Transverse colon (tissue), 4 donors: ENCODE measurements at regions not wholly inside any gene's neighbourhood (a gene's known extent, or its start where the extent isn't known, plus 50 kb on each side); places are given as distances from the start of the nearest gene placed in this dataset.
"Not testable (repeated sequence)": the region's sequence is repeated elsewhere in the genome, so short reads cannot be mapped to it uniquely, and the experiment has no call there.

Experiments used
- DNase-seq: peaks from one replicate; pipeline ENCODE4 v3.0.0-alpha.2; 2019
- H3K27ac ChIP-seq, 4 donors: fragments of 200-600 bp; sonication (generic); 2 replicates each; pipeline ENCODE4 v1.5.1; 2016 to 2018; ENCODE audit warnings: inconsistent platforms in 4 of 4
- H3K27me3 ChIP-seq: fragments of 200-600 bp; sonication (generic); 2 replicates; pipeline ENCODE4 v1.5.1; 2017; ENCODE audit warnings: inconsistent platforms
- H3K36me3 ChIP-seq, 4 donors: fragments of 200-600 bp; sonication (generic); 2 replicates each; pipeline ENCODE4 v1.5.1; 2017 to 2019; ENCODE audit warnings: inconsistent platforms in 4 of 4
- H3K4me1 ChIP-seq, 4 donors: fragments of 200-600 bp; sonication (generic); 2 replicates each; pipeline ENCODE4 v1.5.1; 2017 to 2020; ENCODE audit warnings: inconsistent platforms in 4 of 4
- H3K4me3 ChIP-seq, 4 donors: fragments of 200-600 bp; sonication (generic); 1 replicate in 1 of 4; 2 replicates in 3 of 4; pipeline versions ENCODE4 v1.5.1 to v1.6.1; 2017 to 2019; ENCODE audit warnings: inconsistent platforms in 4 of 4
- H3K9me3 ChIP-seq, 2 donors: fragments of 200-600 bp; sonication (generic); 2 replicates each; pipeline ENCODE4 v1.5.1; 2017 to 2019; ENCODE audit warnings: inconsistent platforms in 2 of 2
- EP300 ChIP-seq: sonication (generic); formaldehyde crosslinking; IDR thresholded peaks from one replicate; pipeline ENCODE4 v1.6.1; 2017; ENCODE audit warnings: antibody characterized with exemption, low read depth
- POLR2A ChIP-seq: fragments of 450-650 bp; IDR thresholded peaks from one replicate; pipeline ENCODE4 v1.6.1; 2016; ENCODE audit warnings: antibody characterized with exemption, mild to moderate bottlenecking, moderate library complexity
- POLR2AphosphoS5 ChIP-seq, 3 donors: sonication (generic); formaldehyde crosslinking; IDR thresholded peaks; one replicate each; pipeline ENCODE4 v1.6.1; 2016; ENCODE audit warnings: antibody characterized with exemption in 3 of 3
- WGBS, 2 donors: methylation state at CpG; one replicate each; pipeline ENCODE4 v1.1.5; 2018; ENCODE audit warnings: low coverage in 1 of 2; 5-methylcytosine and 5-hydroxymethylcytosine counted together
- in situ Hi-C, 4 donors: fragments of 200-750 bp; cut with MboI; loops; one replicate each; pipeline versions ENCODE4 v1.15.0 to v1.15.1; 2017; ENCODE audit warnings: low sequenced_read_pairs in 3 of 4, low pct_ligation_motif_present in 1 of 4, low pct_unique_long_range_greater_than_20kb in 1 of 4
- intact Hi-C: fragments of 100-400 bp; cut with DNase I; formaldehyde crosslinking; loops from one replicate; pipeline ENCODE4 v1.15.1; 2023; ENCODE audit warnings: low total_unique reads
- TF ChIP-seq, protein P1 (sequence below), 5 experiments: fragments of 200-600 bp in 3 of 5; fragments of 450-650 bp in 2 of 5; sonication (generic) in 3 of 5; IDR thresholded peaks; 1 replicate in 2 of 5; 2 replicates in 3 of 5; pipeline ENCODE4 v1.5.1; 2016 to 2017; ENCODE audit warnings: antibody characterized with exemption in 5 of 5, inconsistent platforms in 3 of 5, mild to moderate bottlenecking in 2 of 5, moderate library complexity in 1 of 5

DNA sequence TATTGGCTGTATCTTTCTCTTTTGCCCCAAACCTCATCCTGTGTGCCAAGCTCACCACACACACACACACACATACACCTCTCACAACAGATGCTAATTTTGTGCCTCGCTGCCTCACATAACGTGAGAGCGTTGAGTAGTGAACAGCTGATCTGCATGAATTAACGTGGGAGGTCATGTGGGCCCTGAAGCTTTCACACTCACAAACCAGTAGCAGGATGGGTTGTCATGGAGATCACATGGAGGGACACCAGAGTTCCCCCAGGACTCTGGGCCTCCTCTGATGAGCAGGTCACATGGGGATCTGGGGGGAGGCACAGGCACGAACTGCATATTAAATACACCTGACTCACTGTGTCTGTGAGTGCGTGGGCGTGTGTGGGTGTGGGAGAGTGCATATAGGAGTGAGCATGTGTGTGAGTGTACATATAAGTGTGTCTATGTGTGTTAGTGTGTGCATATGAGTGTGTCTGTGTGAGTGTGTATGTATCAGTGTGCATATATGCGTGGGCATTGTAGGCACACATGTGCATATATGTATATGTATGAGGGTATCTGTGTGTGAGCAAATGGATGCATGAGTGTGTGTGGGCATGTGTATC, 62.7 kb upstream of the SULF2 start:
- WGBS, 2 donors: 62 to 88% methylated on average over 1 to 8 of the region's 8 CpGs
- in situ Hi-C loops: loop anchor here in 1 of 4 donors (10.0 kb wide), 1 partner anchor 47 kb away; no protein-coding TSS in a partner anchor
- no peak for DNase-seq

DNA sequence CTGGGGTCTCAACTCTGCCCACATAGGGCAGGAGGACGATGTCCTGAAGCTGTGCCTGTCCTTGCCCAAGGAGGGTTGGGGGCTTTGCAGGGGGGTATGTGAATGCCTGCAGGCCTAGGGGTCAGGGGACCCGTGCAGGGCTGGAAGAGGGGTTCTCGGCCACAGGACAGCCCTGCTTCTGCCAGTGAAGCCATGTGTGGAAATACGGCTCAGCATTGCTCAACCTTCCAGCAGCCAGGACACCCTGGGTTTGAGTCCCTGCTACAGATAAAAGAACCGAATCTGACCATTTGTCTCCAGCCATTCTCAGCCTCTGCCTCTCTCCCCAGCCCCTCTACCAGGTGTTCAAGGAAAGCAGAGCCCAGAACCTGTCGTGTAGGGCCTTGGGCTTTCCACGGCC, 61.9 kb upstream of the SULF2 start:
- WGBS, 2 donors: 73% methylated on average over 4 of the region's 7 CpGs; no CpG with 5 or more reads in 1 of the 2 donors
- H3K4me1 ChIP-seq, DNase-seq, H3K4me3 ChIP-seq, H3K9me3 ChIP-seq, H3K27me3 ChIP-seq, intact Hi-C loops, H3K36me3 ChIP-seq, H3K27ac ChIP-seq: not testable (repeated sequence)
- in situ Hi-C loops: loop anchor here in 1 of 4 donors (10.0 kb wide), 1 partner anchor 48 kb away; no protein-coding TSS in a partner anchor

More for the DNA sequence above, 62.7 kb upstream of the SULF2 start:
- H3K4me3 ChIP-seq: no peak overlapping the region
- no peak overlapping the region for H3K27ac ChIP-seq
- no peaks in the 10 kb centered on the region for H3K36me3 ChIP-seq
- intact Hi-C loops: no loop called here
- peaks cover 4% of the 10 kb centered on the region for H3K27me3 ChIP-seq
- H3K4me1 ChIP-seq: no peaks in the 10 kb centered on the region
- no peaks in the 10 kb centered on the region for H3K9me3 ChIP-seq
- TF ChIP-seq EP300: no peak
- TF ChIP-seq, protein P1, sequence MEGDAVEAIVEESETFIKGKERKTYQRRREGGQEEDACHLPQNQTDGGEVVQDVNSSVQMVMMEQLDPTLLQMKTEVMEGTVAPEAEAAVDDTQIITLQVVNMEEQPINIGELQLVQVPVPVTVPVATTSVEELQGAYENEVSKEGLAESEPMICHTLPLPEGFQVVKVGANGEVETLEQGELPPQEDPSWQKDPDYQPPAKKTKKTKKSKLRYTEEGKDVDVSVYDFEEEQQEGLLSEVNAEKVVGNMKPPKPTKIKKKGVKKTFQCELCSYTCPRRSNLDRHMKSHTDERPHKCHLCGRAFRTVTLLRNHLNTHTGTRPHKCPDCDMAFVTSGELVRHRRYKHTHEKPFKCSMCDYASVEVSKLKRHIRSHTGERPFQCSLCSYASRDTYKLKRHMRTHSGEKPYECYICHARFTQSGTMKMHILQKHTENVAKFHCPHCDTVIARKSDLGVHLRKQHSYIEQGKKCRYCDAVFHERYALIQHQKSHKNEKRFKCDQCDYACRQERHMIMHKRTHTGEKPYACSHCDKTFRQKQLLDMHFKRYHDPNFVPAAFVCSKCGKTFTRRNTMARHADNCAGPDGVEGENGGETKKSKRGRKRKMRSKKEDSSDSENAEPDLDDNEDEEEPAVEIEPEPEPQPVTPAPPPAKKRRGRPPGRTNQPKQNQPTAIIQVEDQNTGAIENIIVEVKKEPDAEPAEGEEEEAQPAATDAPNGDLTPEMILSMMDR (IDR thresholded peaks at IDR 0.05): no peak
- TF ChIP-seq POLR2A: no peak
- TF ChIP-seq POLR2AphosphoS5 (IDR thresholded peaks at IDR 0.05): no peak

DNA sequence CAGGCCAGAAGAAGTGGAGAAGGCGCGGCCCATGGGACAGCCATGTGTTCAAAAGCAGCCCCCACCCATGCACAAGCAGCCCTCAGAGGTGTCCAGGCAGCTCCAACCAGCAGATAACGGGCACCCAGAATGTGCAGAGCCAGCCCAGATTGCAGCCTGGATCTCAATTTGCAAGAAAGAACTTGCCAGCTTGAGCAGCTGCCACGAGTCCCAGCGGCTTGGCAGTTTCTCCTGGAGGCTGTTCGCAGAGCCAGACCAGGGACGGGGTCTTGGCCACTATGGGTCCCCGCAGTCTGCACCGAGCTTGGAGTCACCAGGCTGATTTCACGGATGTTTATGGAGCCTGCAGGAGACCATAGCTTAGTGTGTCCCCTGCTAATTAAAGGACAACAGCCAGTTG, 61.4 kb upstream of the SULF2 start:
- 68% methylated on average over 10 of the region's 10 CpGs; no CpG with 5 or more reads in 1 of the 2 donors for WGBS, 2 donors
- H3K36me3 ChIP-seq, H3K27me3 ChIP-seq, H3K9me3 ChIP-seq, intact Hi-C loops, H3K4me1 ChIP-seq, H3K27ac ChIP-seq, DNase-seq, H3K4me3 ChIP-seq: not testable (repeated sequence)
- in situ Hi-C loops: loop anchor here in 1 of 4 donors (10.0 kb wide), 1 partner anchor 48 kb away; no protein-coding TSS in a partner anchor

DNA sequence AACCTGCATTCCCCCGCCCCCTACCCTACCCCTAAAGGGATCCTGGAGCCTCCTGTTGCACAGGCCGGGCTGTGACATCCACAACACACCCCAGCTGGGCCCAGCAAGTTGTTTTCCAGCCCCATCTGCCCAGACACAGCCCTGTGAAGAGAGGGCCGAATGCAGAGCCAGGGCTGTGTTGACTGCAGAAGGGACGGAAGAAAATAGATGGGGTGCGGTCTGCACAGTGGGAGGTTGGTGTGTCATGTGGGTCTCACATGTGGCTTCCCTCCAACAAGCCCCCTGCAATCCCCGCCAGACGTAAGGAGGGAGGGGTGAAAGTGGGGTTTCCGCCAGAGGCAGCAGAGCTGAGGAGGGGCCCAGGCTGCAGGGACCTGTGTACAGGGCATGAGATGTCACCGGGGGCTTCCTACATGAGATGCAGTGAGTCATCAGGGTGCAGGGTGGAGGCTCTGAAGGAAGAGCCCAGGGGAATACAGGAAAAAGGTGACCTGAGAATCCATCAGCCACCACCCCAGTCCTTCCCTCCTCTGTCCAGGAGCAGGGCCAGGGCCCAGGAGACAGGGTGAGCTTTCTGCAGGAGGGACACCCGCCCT, 60.2 kb upstream of the SULF2 start:
- intact Hi-C loops, H3K27ac ChIP-seq, H3K9me3 ChIP-seq, H3K4me3 ChIP-seq, H3K27me3 ChIP-seq, DNase-seq, H3K4me1 ChIP-seq, H3K36me3 ChIP-seq: not testable (repeated sequence)
- in situ Hi-C loops: loop anchor here in 1 of 4 donors (10.0 kb wide), 1 partner anchor 49 kb away; no protein-coding TSS in a partner anchor
- WGBS, 2 donors: 79 to 96% methylated on average over 3 to 10 of the region's 10 CpGs

DNA sequence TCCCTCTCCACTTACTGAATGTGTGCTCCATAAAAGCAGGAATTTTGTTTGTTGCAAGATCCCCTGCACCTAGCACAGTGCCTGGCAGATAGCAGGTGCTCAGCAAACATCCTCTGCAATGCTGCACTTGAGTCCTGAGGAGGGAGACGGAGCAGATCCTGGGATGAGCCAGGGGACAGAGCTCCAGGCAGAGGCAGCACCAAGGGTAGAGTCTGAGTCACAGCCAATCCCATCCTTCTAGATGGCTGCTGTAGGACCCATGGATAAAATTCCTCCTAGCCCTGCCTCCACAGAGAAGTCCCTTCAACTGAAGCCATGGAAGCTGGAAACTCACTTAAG, 59.3 kb upstream of the SULF2 start:
- intact Hi-C loops, DNase-seq, H3K27ac ChIP-seq, H3K36me3 ChIP-seq, H3K4me1 ChIP-seq, H3K9me3 ChIP-seq, H3K4me3 ChIP-seq, H3K27me3 ChIP-seq: not testable (repeated sequence)
- WGBS, 2 donors: 88% methylated on average over 1 of the region's 1 CpG; no CpG with 5 or more reads in 1 of the 2 donors
- in situ Hi-C loops: loop anchor here in 1 of 4 donors (10.0 kb wide), 1 partner anchor 50 kb away; no protein-coding TSS in a partner anchor

DNA sequence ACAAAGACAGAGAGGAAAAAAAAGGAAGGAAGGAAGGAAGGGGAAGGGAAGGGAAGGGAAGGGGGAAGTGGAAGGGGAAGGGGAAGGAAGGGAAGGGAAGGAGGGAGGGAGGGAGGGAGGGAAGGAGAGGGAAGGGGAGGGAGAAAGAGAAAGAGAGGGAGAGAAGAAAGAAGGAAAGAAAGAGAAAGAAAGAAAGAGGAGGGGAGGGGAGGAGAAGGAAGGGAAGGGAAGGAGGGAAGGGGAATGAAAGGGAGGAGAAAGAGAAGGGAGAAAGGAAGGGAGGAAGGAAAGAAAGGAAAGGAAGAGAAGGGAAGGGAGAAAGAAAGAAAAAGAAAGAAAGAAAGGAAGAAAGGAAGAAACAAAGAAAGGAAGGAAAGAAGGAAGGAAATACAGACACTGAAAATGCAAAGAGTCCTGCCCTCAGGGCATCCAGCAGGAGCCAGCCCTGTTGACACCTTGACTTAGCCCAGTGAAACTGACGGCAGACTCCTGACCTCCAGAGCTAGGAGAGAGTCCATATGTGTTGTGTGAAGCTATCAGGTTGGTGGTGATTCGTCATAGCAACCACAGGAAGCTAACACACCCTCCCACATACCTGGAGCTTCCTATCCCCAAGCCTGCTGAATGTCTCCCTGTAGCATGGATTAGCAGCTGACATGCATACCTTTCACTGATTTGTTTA, 58.7 kb upstream of the SULF2 start:
- Histone ChIP-seq H3K4me3 (no peak overlapping the region), H3K27ac (no peak overlapping the region), H3K36me3 (no peaks in the 10 kb centered on the region), H3K9me3 (no peaks in the 10 kb centered on the region), H3K4me1 (no peaks in the 10 kb centered on the region), H3K27me3 (no peaks in the 10 kb centered on the region)
- intact Hi-C loops: no loop called here
- in situ Hi-C loops: loop anchor here in 1 of 4 donors (10.0 kb wide), 1 partner anchor 51 kb away; no protein-coding TSS in a partner anchor
- WGBS, 2 donors: 29% methylated on average over 1 to 2 of the region's 2 CpGs
- DNase-seq: no peak
- no peak for TF ChIP-seq EP300

DNA sequence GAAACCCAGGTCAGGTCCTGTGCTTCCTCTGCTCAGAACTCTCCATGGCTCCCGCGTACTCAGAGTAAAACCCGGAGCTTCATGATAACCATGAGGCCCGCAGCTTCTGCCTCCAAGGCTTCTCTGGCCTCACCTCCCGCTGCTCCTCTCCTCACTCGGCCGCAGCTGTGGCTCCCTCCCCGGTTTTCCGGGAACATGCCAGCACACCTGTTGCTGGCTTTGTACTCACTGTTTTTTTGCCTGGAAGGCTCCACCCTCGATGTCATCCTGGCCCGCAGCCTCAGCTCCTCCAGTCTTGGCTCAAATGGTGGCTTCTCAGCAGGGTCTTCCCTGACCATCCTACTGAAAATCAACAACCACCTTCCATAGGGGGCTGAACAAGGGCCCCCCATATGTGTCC, 57.7 kb upstream of the SULF2 start:
- 50% methylated on average over 11 of the region's 11 CpGs; no CpG with 5 or more reads in 1 of the 2 donors for WGBS, 2 donors
- H3K27ac ChIP-seq, intact Hi-C loops, H3K27me3 ChIP-seq, H3K9me3 ChIP-seq, H3K36me3 ChIP-seq, H3K4me3 ChIP-seq, H3K4me1 ChIP-seq, DNase-seq: not testable (repeated sequence)
- in situ Hi-C loops: loop anchor here in 1 of 4 donors (10.0 kb wide), 1 partner anchor 52 kb away; no protein-coding TSS in a partner anchor

DNA sequence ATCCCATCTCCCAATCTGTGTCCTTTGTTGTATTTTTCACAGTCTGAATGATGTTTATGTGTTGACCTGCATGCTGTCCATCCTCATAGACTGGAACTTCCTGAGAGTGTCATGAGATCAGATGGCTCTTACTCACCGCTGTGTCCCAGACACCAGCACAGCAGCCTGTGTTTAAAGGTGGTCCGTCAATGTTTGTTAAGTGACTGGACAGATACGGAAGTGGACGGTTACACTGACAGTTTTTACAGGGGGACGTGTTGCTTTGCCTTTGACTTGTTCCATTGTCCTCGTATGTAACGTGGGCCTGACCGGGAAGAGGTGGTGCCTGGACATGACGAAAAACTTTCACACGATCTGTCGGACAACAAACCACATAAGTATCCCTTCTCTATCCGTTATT, 56.7 kb upstream of the SULF2 start:
- DNase-seq, H3K27ac ChIP-seq, H3K9me3 ChIP-seq, H3K4me1 ChIP-seq, H3K27me3 ChIP-seq, H3K4me3 ChIP-seq, H3K36me3 ChIP-seq, intact Hi-C loops: not testable (repeated sequence)
- WGBS, 2 donors: 91 to 100% methylated on average over 1 to 12 of the region's 12 CpGs
- in situ Hi-C loops: loop anchor here in 1 of 4 donors (10.0 kb wide), 1 partner anchor 53 kb away; no protein-coding TSS in a partner anchor

DNA sequence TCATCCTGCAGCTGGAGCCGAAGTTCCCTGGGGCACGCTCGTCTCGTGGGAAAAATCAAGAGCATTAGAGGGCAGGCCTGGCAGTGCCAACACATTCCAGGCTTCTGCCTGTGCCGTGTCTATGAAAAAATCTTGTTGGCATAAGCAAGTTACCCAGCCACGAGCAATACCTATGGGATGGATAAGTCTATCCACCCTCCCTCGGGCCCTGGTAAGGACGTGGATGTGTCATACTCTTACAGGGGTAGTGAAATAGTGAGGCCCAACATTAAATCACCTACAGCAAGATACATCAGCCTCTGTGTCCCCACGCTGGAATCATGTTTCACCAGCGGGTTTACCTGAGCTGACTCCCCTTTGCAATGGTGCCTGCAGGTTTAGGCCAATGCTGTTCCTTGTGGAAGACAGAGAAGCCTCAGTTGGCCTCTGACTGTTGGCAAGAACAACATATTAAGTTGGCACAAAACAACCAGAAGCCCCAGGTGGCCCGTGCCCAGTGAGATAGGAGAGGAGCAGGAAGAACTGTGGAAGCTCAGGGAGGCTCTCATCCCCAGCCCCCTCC, 51.1 kb upstream of the SULF2 start:
- 85% methylated on average over 11 of the region's 11 CpGs; no CpG with 5 or more reads in 1 of the 2 donors for WGBS, 2 donors
- H3K4me1 ChIP-seq, H3K9me3 ChIP-seq, H3K27ac ChIP-seq, H3K4me3 ChIP-seq, intact Hi-C loops, DNase-seq, in situ Hi-C loops, H3K36me3 ChIP-seq, H3K27me3 ChIP-seq: not testable (repeated sequence)
